ENCODE measurements at regions not wholly inside any gene's neighbourhood (a gene's known extent, or its start where the extent isn't known, plus 50 kb on each side); places are given as distances from the start of the nearest gene placed in this dataset.
"Not testable (repeated sequence)": the region's sequence is repeated elsewhere in the genome, so short reads cannot be mapped to it uniquely, and the experiment has no call there.

DNA sequence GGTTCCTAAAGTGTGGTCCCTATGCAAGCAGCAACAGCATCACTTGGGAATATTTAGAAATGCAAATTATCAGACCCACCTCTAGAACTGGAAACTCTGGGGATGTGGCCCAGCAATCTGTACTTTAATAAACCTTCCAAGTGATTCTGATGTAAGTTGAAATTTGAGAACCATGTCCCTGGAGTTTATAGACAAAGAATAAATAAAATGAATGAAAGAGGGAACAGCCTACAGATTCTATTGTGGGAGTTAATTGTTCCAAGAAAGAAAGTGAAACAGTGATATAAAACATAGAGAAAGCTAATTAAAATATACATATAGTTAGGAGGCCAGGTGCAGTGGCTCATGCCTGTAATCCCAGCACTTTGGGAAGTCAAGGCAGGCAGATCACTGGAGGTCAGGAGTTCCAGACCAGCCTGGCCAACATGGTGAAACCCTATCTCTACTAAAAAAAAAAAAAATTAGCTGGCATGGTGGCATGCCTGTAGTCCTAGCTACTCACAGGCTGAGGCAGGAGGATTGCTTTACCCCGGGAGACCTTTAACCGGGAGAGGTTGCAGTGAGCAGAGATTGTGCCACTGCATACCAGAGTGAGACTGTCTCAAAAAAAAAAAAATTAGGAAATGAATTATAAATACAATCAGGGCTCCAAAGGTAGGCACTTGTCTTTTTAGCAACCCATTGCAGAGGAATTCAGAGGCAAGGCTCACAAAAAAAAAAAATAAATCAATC is 507.5 kb downstream of the NAV3 start:
- DNase-seq: no peak

DNA sequence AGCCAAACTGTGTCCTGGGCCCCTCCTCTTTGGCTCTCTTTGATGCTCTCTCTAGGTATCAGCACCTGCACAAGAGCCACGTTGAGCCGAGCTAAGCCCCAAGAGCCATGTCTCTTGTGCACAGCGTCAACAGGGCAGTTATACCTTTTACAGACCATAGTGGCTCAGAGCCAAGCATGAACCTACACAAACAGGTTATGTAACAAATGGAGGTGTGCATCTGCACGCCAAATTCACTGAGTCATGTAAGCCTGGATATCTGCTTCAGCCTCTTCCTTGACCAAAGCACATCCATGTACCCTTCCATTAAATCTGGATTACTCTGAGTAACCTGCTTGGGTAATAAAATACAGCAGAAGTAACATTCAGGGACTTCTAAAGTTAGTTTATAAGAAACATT is 509.7 kb downstream of the NAV3 start:
- no peak for DNase-seq

GRCh38 chr12:78343657-78344056 is 513.0 kb downstream of the NAV3 start:
- no peak for DNase-seq

- peak; percentile 9 for DNase-seq
These were observed 505.1 kb upstream of the SYT1 start for GRCh38 chr12:78359520-78359919.

GRCh38 chr12:78361683-78362082 is 502.9 kb upstream of the SYT1 start:
- no peak for DNase-seq

DNA sequence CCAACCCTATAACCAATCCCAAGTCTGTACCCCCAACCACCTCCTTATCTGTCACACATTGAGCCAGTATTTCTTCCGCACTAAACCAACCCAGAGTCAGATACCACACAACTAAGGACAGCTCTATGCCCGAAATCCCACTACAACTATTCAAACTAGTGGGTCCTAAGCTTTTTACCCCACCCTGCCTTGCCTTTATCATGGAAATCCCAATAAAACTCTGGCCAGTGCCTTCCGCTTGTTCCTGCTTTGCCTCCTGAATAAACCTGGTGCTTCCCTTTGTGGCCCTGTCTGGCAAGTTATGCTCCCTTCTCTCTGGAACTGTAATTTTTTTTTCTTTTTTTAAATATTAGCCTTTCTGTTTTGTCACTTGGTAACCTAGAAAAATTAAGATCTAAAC is 493.3 kb upstream of the SYT1 start:
- DNase-seq: no peak

DNA sequence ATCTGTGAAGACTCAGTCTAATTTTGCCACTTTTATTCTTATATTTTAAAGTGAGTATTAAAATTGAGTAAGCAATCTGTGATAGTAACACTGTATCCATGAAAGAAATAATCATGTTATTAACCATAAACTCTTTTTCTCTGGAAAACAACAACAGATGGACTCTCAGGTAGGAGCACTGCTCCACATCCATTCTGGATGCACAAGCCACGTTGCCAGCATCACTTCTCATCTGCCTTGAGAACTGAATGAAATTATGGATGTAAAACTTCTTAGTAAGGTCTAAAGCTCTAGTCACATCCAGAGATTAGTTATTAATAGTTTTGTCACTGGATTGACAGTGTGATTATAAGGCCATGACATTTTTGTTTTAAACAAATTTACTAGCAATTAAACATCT is 489.1 kb upstream of the SYT1 start:
- DNase-seq: no peak

GRCh38 chr12:78376257-78376656 is 488.3 kb upstream of the SYT1 start:
- DNase-seq: no peak

GRCh38 chr12:78379065-78379464 is 485.5 kb upstream of the SYT1 start:
- not testable (repeated sequence) for DNase-seq

DNA sequence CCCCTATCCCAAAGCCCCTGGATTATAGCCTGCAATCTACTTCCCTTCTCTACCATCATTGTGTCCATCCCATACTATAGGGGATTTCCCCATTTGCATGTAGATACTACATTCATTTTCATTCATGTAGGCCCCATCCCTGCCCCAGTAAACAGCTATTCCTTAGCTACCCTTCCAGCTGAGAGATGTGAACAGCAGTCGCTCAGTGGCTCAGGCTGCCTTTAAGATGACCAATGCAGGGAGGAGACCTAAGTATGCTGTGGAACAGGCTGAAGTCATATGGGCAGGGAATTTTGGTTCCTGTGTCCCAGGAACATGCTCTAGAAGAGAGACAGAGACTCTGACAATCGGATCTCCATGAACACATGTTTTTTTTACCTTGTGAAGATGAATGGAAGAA is 481.2 kb upstream of the SYT1 start:
- DNase-seq: no peak

DNA sequence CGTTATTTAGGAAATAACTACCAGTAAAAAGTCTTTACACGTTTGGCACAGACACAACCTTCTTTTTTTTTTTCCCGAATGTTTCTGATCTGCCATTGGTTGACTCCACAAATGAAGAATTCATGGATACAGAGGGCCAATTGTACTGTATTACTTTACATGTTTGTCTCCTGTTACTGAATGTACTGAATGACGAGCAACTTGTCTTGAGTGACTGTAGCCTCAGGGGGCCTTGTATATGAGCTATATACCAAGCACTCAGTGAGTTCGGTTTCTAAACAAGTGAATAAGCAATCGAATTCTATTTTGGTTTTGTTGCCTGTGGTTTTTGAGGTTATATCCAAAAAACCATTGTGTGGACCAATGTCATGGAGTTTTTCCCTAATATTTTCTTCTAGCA is 480.0 kb upstream of the SYT1 start:
- no peak for DNase-seq

DNA sequence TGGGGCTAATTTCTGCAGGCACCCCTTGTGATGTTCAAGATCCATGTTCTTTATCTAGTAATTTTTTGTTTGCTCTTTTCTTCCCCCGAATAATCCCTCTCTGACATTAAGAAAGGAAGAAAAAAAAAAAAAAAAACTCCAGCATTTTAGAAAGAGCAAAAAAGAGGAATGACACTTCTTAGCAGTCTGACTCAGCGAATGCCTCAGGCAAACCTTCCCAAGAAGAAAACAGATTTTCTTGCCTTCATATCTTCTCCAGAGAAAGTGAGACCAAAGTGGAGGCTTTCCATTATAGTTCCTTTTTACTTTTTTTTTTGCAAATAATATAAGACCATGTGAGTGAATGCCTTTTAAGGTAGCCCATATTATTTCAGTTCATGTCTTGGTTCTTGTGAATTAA is 479.0 kb upstream of the SYT1 start:
- no peak for DNase-seq

GRCh38 chr12:78386871-78387270 is 477.7 kb upstream of the SYT1 start:
- no peak for DNase-seq

GRCh38 chr12:78387721-78388120 is 476.9 kb upstream of the SYT1 start:
- DNase-seq: no peak

- no peak for DNase-seq
These were observed 476.1 kb upstream of the SYT1 start for GRCh38 chr12:78388461-78388860.

DNA sequence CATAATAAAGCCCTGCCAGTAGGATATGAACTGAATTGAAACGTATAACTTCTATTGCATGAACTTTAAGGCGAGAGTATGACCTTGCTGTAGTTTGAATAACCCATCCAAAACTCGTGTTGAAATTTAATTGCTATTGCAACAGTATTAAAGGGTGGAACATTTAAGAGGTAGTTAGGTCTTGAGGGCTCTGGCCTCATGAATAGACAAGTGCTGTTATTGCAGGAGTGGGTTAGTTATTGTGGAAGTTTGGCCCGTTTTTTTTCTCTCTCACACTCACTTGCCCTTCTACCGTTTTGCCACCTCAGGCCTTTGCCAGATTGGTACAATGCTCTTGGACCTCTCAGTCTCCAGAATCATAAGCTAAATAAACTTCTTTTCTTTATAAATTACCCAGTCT is 473.7 kb upstream of the SYT1 start:
- DNase-seq: no peak

DNA sequence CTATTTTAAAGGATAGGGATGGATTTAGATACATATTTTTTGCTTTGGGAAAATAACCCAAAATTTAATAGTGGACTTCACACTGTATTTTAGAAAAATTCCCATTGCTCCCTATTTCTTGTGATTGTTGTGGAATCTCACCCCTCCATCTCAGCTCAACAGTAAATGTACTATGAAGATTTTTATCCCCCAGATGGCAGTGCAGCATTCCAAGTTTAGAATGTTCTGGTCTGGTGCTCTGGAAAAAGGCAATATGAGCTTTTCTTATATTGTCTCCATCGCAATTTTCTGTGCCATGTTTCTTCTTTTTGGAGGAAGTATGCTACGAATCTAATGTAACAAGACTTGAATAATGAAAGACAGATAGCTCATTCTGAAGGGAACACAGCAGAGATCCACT is 471.7 kb upstream of the SYT1 start:
- peak; percentile 22 for DNase-seq

DNA sequence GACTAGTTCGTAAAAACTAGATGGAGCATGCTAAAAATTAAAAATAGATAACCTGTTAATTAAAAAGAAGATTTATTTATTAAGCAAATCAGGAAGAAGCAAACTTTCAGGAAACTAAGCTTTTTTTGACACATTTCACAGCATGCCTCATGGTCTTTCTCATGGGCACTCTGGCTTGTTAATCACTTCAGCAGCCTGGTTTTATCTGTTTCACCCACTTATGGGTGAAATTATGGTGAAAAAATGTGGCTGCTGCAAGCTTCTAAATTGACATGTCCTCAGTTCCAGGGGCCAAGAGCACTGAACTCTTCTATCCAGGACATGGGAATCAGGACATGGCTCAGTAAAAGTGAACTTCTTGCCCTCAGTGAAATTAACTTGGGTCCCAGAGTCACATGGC is 468.6 kb upstream of the SYT1 start:
- DNase-seq: no peak

DNA sequence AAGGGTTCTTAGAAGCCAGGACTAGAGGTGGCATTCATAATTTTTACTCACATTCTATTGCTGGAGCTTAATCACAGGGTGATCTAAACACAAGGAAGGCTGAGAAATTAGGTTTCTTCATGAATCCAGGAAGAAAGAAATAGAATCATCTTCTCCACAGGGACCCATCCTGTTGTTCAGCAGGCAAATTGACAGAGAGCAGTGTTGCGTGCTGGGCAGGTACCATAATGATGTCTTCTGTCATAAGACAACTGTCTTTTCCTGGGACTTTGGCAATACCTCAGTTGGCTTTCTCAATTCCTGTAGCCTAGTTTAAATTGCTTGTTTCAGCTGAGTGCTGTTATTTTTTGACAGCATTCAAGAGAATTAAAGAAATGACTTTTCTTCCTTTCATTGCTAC is 468.0 kb upstream of the SYT1 start:
- no peak for DNase-seq

- DNase-seq: no peak
These were observed 465.8 kb upstream of the SYT1 start for GRCh38 chr12:78398750-78399149.

DNA sequence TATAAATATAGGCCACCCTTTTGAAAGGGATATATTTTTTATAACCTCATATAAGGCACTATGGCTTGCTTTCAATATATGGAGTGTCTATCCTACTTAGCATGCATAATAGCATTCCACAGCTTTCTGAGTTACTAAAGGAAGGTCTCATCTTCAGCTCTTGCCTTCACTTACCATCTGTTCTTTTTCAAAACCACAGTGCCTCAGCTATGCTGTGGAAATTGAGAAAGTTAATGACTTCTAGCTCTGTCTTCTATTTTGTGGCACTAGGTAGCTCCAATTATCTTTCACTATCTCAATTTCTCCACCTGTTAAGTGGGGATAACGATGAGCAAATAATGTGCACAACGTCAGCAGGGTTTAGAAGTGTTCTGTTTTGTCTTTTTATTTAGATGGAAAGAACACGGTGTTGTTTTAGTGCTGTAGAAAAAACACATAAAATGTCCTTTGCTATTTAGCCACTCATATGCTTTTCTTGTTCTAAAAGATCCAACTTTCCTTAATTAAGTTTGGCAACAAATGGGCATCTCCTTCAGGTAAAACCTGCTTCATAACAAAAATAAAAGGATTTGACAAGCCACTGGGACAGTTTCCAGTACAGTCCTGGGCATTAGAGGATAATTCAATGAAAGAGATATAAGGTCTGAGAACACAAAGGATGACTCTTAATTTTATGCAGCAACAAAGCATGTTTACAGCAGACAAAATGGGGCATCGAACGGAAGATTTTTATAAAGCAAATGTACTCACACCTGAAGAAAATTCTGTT is 462.0 kb upstream of the SYT1 start:
- DNase-seq: peak; percentile 30

GRCh38 chr12:78403136-78403535 is 461.4 kb upstream of the SYT1 start:
- DNase-seq: peak; percentile 38

DNA sequence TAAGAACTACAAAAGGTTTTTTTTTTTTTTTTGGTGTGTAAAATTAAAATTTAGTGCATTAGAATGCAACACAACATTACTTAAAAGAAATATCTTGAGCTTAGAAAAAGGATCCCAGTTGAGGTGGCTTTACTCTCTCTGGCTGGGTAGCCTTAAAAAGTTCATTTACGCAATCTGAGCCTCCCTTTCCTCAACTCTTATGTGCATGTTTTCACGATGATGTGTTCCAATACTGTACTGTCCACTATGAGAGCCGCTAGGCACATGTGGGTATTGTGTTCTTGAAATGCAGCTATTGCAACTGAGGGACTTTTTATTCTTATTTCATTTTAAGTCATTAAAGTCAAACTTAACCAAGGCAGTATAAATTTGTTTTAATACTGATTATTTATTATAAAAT is 460.9 kb upstream of the SYT1 start:
- no peak for DNase-seq

DNA sequence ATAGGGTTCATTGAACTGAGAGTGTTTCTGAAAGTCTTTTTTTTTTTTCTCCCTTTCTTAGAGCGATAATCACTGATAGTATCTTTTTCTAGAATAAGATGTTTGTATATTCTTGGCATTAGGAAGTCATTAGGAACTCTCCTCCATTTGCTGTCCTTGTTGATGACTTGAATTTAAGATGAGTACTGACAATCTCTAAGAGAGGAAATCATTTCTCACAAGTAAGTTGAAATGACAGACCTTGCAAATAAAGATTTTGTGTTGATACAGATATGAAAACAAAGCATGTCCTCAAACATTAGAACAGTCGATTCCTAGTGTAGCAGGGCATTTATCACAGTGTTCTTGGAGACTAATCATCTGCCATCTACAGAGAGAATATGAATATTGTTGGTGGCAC is 458.4 kb upstream of the SYT1 start:
- no peak for DNase-seq

DNA sequence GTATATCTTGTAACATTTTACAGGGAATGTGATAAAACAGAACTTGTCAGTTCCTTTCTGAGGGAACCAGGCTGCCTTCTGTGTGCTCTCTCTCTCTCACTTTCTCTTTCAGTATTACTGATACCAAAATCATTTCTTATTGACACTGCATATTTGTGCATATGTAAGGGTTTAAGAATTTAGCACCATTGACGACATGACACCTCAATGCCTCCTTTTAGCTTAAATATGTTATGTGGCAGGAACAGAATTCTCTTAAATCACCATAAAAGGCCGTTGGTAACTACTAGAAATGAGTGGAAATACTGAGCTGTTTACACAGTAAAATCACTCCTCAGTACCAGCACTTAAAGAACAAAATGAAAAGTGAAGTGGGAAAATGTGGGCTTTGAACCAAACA is 457.7 kb upstream of the SYT1 start:
- DNase-seq: peak; percentile 3

All from NCI-H146 (cell line).